Activated T-helper 17 cell treated with anti-CD3 and anti-CD28 coated beads, Interleukin-2, amount 50 U/mL, for 72 hours (primary cell): ENCODE measurements at regions not wholly inside any gene's neighbourhood (a gene's known extent, or its start where the extent isn't known, plus 50 kb on each side); places are given as distances from the start of the nearest gene placed in this dataset.

ENCODE experiments used
- ATAC-seq: fragments of 150-1000 bp; cut with Tn5 transposase; replicated peaks from 2 replicates; pipeline ENCODE4 v1.10.0; 2021; ENCODE audit warnings: mild to moderate bottlenecking, moderate library complexity
- H3K27ac Mint-ChIP-seq: one replicate; pipeline ENCODE4 v1.8.0; 2022; ENCODE audit warnings: mixed read lengths
- H3K27me3 Mint-ChIP-seq: one replicate; pipeline ENCODE4 v1.8.0; 2022; ENCODE audit warnings: mixed read lengths
- H3K36me3 Mint-ChIP-seq: one replicate; pipeline ENCODE4 v1.8.0; 2022; ENCODE audit warnings: low read depth, mild to moderate bottlenecking, mixed read lengths
- H3K4me1 Mint-ChIP-seq: one replicate; pipeline ENCODE4 v1.8.0; 2022; ENCODE audit warnings: mixed read lengths
- H3K4me3 Mint-ChIP-seq: one replicate; pipeline ENCODE4 v1.8.0; 2022; ENCODE audit warnings: mild to moderate bottlenecking, mixed read lengths
- H3K9me3 Mint-ChIP-seq: one replicate; pipeline ENCODE4 v1.8.0; 2022; ENCODE audit warnings: mixed read lengths

DNA sequence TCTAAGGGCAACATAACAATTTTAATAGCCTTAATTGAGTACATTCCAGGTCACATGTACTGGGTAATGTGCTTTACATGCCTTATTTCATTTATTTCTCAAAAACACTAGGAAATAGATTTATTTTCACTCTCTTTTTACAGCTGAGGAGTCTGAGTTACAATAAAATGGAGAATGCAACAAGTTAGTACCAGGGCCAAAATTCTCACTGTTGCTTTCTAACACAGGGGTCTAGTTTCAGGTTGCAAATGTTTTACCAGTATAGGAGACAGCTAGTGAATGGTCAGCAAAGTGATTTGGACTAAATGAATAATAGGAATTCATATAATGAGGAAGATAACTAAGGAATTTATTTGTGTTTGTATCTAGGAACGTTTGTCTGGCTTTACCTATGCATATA lies 137.3 kb downstream of the RASSF9 start:
- Mint-ChIP-seq H3K4me1 (no peaks in the 10 kb centered on the region), H3K27me3 (no peaks in the 10 kb centered on the region), H3K36me3 (no peaks in the 10 kb centered on the region), H3K9me3 (peaks cover 10% of the 10 kb centered on the region), H3K4me3 (no peak overlapping the region), H3K27ac (no peak overlapping the region)
- no peak for ATAC-seq

GRCh38 chr12:85708775-85709174 lies 127.4 kb downstream of the RASSF9 start:
- Mint-ChIP-seq H3K36me3 (no peaks in the 10 kb centered on the region), H3K4me3 (no peak overlapping the region), H3K27me3 (no peaks in the 10 kb centered on the region), H3K9me3 (peaks cover 16% of the 10 kb centered on the region), H3K27ac (no peak overlapping the region), H3K4me1 (no peaks in the 10 kb centered on the region)
- no peak for ATAC-seq

GRCh38 chr12:85711735-85712390 lies 124.3 kb downstream of the RASSF9 start:
- Mint-ChIP-seq H3K27ac (no peak overlapping the region), H3K4me3 (no peak overlapping the region), H3K27me3 (no peaks in the 10 kb centered on the region), H3K36me3 (no peaks in the 10 kb centered on the region), H3K4me1 (no peaks in the 10 kb centered on the region), H3K9me3 (peaks cover 13% of the 10 kb centered on the region)
- no peak for ATAC-seq

- ATAC-seq = no peak
- H3K27me3 Mint-ChIP-seq = no peaks in the 10 kb centered on the region
- no peaks in the 10 kb centered on the region for H3K36me3 Mint-ChIP-seq
- no peak overlapping the region for H3K27ac Mint-ChIP-seq
- H3K4me3 Mint-ChIP-seq = no peak overlapping the region
- H3K9me3 Mint-ChIP-seq = peaks cover 18% of the 10 kb centered on the region
- no peaks in the 10 kb centered on the region for H3K4me1 Mint-ChIP-seq
Observed at GRCh38 chr12:85713373-85713772, 122.8 kb downstream of the RASSF9 start.

GRCh38 chr12:85714425-85714824 lies 121.8 kb downstream of the RASSF9 start:
- Mint-ChIP-seq H3K27ac (no peak overlapping the region), H3K4me3 (no peak overlapping the region), H3K9me3 (peaks cover 20% of the 10 kb centered on the region), H3K27me3 (no peaks in the 10 kb centered on the region), H3K4me1 (no peaks in the 10 kb centered on the region), H3K36me3 (no peaks in the 10 kb centered on the region)
- ATAC-seq = no peak

DNA sequence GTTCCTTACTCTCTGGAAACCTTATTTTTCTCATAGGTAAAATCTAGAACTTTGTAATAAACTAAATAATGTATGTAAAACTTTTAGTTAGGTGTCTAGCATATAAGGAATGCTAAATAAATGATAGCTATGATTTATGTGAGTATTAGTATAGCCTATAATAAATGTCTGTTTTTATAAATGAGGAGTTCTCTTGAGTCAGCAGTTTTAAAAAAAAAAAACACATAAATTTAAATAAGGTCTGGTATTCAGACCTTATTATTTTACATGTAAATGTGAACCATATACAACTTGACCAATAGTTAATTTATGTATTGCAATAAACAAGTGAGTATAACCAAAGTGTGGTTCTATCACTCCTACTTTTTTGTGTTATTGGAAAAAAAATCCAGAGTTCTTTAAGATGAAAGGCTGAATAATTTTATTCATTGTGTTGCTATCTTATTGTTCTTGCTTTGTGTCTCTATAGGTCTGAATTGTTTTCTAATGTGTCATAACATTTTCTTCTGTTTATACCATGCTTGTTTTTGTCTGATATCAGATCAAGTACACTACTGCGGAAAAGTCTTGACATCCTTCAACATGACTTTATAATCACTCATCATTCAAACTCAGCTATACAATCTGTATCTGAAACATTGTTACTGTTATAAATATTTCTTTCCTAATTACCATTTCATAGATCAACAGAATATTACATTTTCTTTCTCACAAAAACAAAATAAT lies 115.7 kb downstream of the RASSF9 start:
- ATAC-seq = no peak
- no peaks in the 10 kb centered on the region for H3K36me3 Mint-ChIP-seq
- no peak overlapping the region for H3K27ac Mint-ChIP-seq
- no peak overlapping the region for H3K4me3 Mint-ChIP-seq
- H3K9me3 Mint-ChIP-seq = peaks cover 11% of the 10 kb centered on the region
- H3K27me3 Mint-ChIP-seq = no peaks in the 10 kb centered on the region
- H3K4me1 Mint-ChIP-seq = no peaks in the 10 kb centered on the region

DNA sequence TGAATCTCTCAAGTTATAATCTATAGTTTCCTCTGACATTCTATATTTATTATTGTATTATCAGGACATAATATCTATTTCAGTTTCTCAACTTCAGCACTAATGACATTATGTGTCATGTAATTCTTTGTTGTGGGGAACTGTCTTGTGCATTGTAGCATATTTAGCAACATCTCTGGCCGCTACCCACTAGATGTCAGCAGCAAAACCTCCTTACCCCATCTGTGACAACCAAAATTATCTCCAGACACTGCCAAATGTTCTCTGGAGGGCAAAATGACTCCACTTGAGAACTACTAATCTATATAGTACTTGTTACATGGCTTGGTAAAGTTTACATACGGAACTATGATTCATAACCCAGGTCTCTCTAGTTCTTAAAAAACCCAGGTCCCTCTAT lies 110.2 kb downstream of the RASSF9 start:
- Mint-ChIP-seq H3K27ac (no peak overlapping the region), H3K9me3 (no peaks in the 10 kb centered on the region), H3K27me3 (no peaks in the 10 kb centered on the region), H3K36me3 (no peaks in the 10 kb centered on the region), H3K4me3 (no peak overlapping the region), H3K4me1 (no peaks in the 10 kb centered on the region)
- ATAC-seq = no peak

DNA sequence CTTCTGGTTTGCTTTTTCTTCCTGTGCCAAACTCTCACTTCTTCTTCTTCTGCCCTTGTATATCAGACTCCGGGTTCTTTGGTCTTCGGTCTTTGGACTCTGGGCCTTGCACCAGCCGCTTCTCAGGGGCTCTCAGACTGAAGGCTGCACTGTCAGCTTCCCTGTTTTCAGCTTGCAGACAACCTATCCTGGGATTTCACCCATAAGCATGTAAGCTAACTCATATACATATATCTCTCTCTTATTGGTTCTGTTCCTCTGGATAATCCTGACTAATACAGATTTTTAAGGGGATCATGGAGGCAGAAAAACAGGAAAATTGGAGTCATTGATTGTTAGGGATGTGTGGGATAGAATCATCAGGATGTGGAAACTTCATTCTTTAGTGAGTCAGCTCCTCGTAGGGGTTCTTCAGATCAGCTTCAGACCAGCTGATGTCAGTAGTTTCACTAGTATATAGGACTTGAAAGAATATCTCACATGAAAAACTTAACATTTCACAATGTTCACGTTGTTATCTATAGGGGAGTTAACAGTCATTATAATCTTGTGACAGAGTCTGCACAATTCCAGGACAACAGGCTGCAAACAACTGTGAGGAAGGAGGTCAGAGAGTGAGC lies 102.9 kb downstream of the RASSF9 start:
- ATAC-seq = no peak
- Mint-ChIP-seq H3K9me3 (no peaks in the 10 kb centered on the region), H3K4me1 (no peaks in the 10 kb centered on the region), H3K27ac (no peak overlapping the region), H3K4me3 (no peak overlapping the region), H3K27me3 (no peaks in the 10 kb centered on the region), H3K36me3 (no peaks in the 10 kb centered on the region)

GRCh38 chr12:85733984-85734383 lies 102.2 kb downstream of the RASSF9 start:
- Mint-ChIP-seq H3K27ac (no peak overlapping the region), H3K36me3 (no peaks in the 10 kb centered on the region), H3K9me3 (no peaks in the 10 kb centered on the region), H3K4me1 (no peaks in the 10 kb centered on the region), H3K4me3 (no peak overlapping the region), H3K27me3 (no peaks in the 10 kb centered on the region)
- no peak for ATAC-seq

DNA sequence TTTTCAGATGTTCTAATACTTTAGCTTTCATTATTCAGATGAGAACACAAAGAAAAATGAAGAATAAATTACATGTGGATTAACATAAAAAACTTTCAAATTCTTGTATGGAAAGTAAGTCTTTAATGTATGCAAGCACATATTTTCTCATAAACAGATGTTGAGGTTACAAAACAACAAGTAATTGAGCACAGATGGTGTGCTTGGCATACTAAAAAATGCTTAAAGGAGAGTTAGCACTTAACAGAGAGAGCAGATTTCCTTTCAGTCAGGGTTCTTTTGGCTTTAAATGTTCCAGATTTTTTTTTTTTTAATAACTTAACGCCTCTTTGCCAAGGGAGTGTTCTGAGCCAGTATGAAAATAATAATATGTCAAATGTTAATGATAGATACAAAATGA lies 96.0 kb downstream of the RASSF9 start:
- Mint-ChIP-seq H3K36me3 (no peaks in the 10 kb centered on the region), H3K4me3 (no peak overlapping the region), H3K27me3 (no peaks in the 10 kb centered on the region), H3K4me1 (no peaks in the 10 kb centered on the region), H3K27ac (no peak overlapping the region), H3K9me3 (peaks cover 5% of the 10 kb centered on the region)
- ATAC-seq = no peak

- Mint-ChIP-seq H3K36me3 (no peaks in the 10 kb centered on the region), H3K4me3 (no peak overlapping the region), H3K27ac (no peak overlapping the region), H3K4me1 (no peaks in the 10 kb centered on the region), H3K9me3 (peaks cover 5% of the 10 kb centered on the region), H3K27me3 (no peaks in the 10 kb centered on the region)
- no peak for ATAC-seq
Observed at GRCh38 chr12:85741046-85741445, 95.2 kb downstream of the RASSF9 start.

GRCh38 chr12:85747941-85748495 lies 88.2 kb downstream of the RASSF9 start:
- no peaks in the 10 kb centered on the region for H3K4me1 Mint-ChIP-seq
- H3K27me3 Mint-ChIP-seq = no peaks in the 10 kb centered on the region
- ATAC-seq = no peak
- peaks cover 5% of the 10 kb centered on the region for H3K9me3 Mint-ChIP-seq
- H3K4me3 Mint-ChIP-seq = no peak overlapping the region
- H3K36me3 Mint-ChIP-seq = no peaks in the 10 kb centered on the region
- H3K27ac Mint-ChIP-seq = no peak overlapping the region
